ENCODE measurements at regions not wholly inside any gene's neighbourhood (a gene's known extent, or its start where the extent isn't known, plus 50 kb on each side); places are given as distances from the start of the nearest gene placed in this dataset.
A peak's percentile ranks its signal among the peaks of the same experiment; 100 is the strongest.

DNA sequence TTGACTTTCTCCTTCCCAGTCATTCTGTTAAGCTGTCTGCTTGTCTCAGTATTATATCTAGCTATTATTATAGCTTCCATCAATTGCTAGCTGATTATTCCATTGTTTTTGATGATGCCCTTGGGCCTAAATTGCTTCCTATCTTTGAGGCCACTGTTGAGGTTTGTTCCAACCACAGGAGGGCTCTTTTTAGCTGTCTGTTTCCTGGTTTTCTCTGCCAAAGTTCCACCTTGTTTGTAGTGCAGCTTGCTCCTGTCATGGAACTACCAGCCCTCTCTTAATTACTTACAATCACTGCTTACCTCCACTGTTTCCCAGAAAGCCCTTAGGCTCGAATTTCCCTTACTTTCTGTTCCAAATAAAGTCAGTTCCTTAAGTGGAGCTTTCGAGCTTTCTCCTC lies 118.7 kb upstream of the SEC61G start:
- no peaks in the 10 kb centered on the region for H3K4me1 ChIP-seq (ENCODE audit: control insufficient read depth, insufficient read depth, low read length)
- intact Hi-C loops (cut with DNase I), result no loop called here
- 78% methylated on average over 2 of the region's 2 CpGs for WGBS
- H3K27me3 ChIP-seq (ENCODE audit: control insufficient read depth, insufficient read depth), result no peaks in the 10 kb centered on the region
- H3K27ac ChIP-seq (ENCODE audit: low read length), result no peak overlapping the region
- DNase-seq (no peak), ATAC-seq (no peak)
- H3K9me3 ChIP-seq (ENCODE audit: control insufficient read depth, low read length), result no peaks in the 10 kb centered on the region
- H3K4me3 ChIP-seq (ENCODE audit: low read length), result no peak overlapping the region

DNA sequence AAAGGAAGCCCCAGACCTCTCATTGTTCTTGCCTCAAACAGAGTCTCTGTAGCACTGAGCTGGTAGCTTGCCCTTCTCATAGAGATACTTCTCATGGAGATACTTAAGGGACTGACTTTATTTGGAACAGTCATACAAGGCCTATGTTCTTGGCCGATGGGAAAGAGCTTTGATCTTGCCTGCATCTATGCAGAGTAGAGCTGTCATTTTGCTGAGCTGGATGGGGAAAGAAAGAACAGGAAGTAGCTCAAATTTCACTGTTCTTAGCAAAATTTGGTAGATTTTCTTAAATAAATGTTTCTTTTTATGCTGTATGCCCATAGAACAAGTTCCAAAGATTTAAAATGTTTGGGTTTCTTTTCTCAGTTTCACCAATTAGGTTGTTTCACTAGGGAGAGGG lies 119.3 kb upstream of the SEC61G start:
- Histone ChIP-seq H3K27ac (ENCODE audit: low read length) (no peak overlapping the region), H3K4me1 (ENCODE audit: control insufficient read depth, insufficient read depth, low read length) (no peaks in the 10 kb centered on the region), H3K9me3 (ENCODE audit: control insufficient read depth, low read length) (no peaks in the 10 kb centered on the region), H3K27me3 (ENCODE audit: control insufficient read depth, insufficient read depth) (no peaks in the 10 kb centered on the region), H3K4me3 (ENCODE audit: low read length) (no peak overlapping the region)
- intact Hi-C loops (cut with DNase I), result no loop called here
- ATAC-seq, result no peak
- 59% methylated on average over 1 of the region's 1 CpG for WGBS
- no peak for DNase-seq

- no peaks in the 10 kb centered on the region for H3K4me1 ChIP-seq (ENCODE audit: control insufficient read depth, insufficient read depth, low read length)
- intact Hi-C loops (cut with DNase I), result no loop called here
- ATAC-seq (no peak), DNase-seq (no peak)
- H3K27ac ChIP-seq (ENCODE audit: low read length), result no peak overlapping the region
- no peaks in the 10 kb centered on the region for H3K27me3 ChIP-seq (ENCODE audit: control insufficient read depth, insufficient read depth)
- 88% methylated on average over 2 of the region's 2 CpGs for WGBS
- H3K9me3 ChIP-seq (ENCODE audit: control insufficient read depth, low read length), result no peaks in the 10 kb centered on the region
- no peak overlapping the region for H3K4me3 ChIP-seq (ENCODE audit: low read length)
Measured at GRCh38 chr7:54879776-54880175, 120.8 kb upstream of the SEC61G start.

GRCh38 chr7:54880326-54880989 lies 121.4 kb upstream of the SEC61G start:
- H3K27ac ChIP-seq (ENCODE audit: low read length), result no peak overlapping the region
- no peaks in the 10 kb centered on the region for H3K27me3 ChIP-seq (ENCODE audit: control insufficient read depth, insufficient read depth)
- no peak overlapping the region for H3K4me3 ChIP-seq (ENCODE audit: low read length)
- H3K4me1 ChIP-seq (ENCODE audit: control insufficient read depth, insufficient read depth, low read length), result no peaks in the 10 kb centered on the region
- intact Hi-C loops (cut with DNase I), result no loop called here
- ATAC-seq (no peak), DNase-seq (peak in 2 of 3 donors; percentile 57 to 64)
- WGBS, result 72% methylated on average over 11 of the region's 11 CpGs
- no peaks in the 10 kb centered on the region for H3K9me3 ChIP-seq (ENCODE audit: control insufficient read depth, low read length)

DNA sequence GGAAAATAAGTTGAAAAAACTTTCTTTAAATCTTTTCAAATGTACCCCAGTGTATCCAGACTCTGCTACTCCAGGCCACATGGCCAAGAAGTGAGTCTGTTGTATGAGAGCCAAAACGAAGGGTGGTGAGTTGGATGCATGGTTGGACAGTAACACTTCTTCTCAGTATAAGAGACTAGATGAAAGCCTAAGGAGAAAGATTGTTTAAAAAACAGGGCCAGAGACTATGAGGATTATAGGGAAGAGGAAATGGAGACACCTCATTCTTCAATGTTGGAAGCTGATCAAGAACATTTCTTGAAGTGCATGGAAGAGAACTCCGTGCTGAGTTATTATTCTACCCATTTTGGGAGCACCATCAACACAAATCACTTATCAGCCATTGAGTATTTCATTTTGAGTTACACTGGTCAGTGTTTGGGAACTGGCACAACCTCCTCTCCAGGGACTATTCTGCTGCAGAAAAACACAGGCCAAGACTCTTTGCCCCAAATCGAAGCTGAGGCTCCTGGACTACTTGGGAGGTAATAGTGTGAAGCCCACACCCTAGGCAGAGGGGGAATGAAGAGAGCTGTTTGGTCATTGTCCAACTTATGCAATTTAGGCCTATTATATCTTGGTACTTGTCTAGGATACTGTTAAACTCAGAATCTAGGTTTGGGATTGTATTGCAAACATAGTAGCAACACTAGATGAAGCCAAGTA lies 123.0 kb upstream of the SEC61G start:
- peak in 1 of 2 donors; percentile 66 for ATAC-seq
- WGBS, result 54% methylated on average over 3 of the region's 3 CpGs
- intact Hi-C loops (cut with DNase I), result no loop called here

GRCh38 chr7:54882694-54883093 lies 123.7 kb upstream of the SEC61G start:
- intact Hi-C loops (cut with DNase I), result no loop called here
- ATAC-seq (no peak), DNase-seq (no peak)
- no peaks in the 10 kb centered on the region for H3K9me3 ChIP-seq (ENCODE audit: control insufficient read depth, low read length)
- H3K4me1 ChIP-seq (ENCODE audit: control insufficient read depth, insufficient read depth, low read length), result no peaks in the 10 kb centered on the region
- no peak overlapping the region for H3K27ac ChIP-seq (ENCODE audit: low read length)
- 76% methylated on average over 1 of the region's 1 CpG for WGBS
- H3K27me3 ChIP-seq (ENCODE audit: control insufficient read depth, insufficient read depth), result no peaks in the 10 kb centered on the region
- no peak overlapping the region for H3K4me3 ChIP-seq (ENCODE audit: low read length)

More for the DNA sequence above, 123.0 kb upstream of the SEC61G start:
- H3K9me3 ChIP-seq (ENCODE audit: control insufficient read depth, low read length), result no peaks in the 10 kb centered on the region
- H3K4me3 ChIP-seq (ENCODE audit: low read length), result no peak overlapping the region
- H3K27ac ChIP-seq (ENCODE audit: low read length), result no peak overlapping the region
- no peaks in the 10 kb centered on the region for H3K27me3 ChIP-seq (ENCODE audit: control insufficient read depth, insufficient read depth)
- no peaks in the 10 kb centered on the region for H3K4me1 ChIP-seq (ENCODE audit: control insufficient read depth, insufficient read depth, low read length)
- DNase-seq, result no peak

DNA sequence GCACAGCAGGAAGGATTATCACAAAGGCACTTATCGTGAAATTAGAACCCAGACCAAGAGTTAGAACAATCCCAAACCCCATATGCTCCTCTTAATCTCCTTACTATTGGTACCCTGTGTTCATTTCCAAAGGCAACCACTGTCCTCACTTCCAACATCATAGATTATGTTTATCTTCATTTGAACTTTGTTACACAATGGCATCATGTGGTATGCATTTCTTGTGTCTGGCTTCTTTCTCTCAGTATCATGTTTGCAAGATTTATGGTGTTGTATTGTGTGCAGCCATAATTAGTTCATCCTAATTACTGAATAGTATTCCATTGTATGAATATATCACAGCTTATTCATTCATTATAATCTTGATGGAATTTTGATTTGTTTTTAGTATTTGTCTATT lies 124.6 kb upstream of the SEC61G start:
- no peak overlapping the region for H3K27ac ChIP-seq (ENCODE audit: low read length)
- 85% methylated on average over 1 of the region's 1 CpG for WGBS
- no peaks in the 10 kb centered on the region for H3K9me3 ChIP-seq (ENCODE audit: control insufficient read depth, low read length)
- no peak overlapping the region for H3K4me3 ChIP-seq (ENCODE audit: low read length)
- ATAC-seq (no peak), DNase-seq (no peak)
- H3K4me1 ChIP-seq (ENCODE audit: control insufficient read depth, insufficient read depth, low read length), result no peaks in the 10 kb centered on the region
- intact Hi-C loops (cut with DNase I), result no loop called here
- no peaks in the 10 kb centered on the region for H3K27me3 ChIP-seq (ENCODE audit: control insufficient read depth, insufficient read depth)

- no peaks in the 10 kb centered on the region for H3K4me1 ChIP-seq (ENCODE audit: control insufficient read depth, insufficient read depth, low read length)
- H3K9me3 ChIP-seq (ENCODE audit: control insufficient read depth, low read length), result no peaks in the 10 kb centered on the region
- H3K27ac ChIP-seq (ENCODE audit: low read length), result no peak overlapping the region
- H3K4me3 ChIP-seq (ENCODE audit: low read length), result no peak overlapping the region
- WGBS, result 89% methylated on average over 1 of the region's 1 CpG
- ATAC-seq (no peak), DNase-seq (no peak)
- H3K27me3 ChIP-seq (ENCODE audit: control insufficient read depth, insufficient read depth), result no peaks in the 10 kb centered on the region
- intact Hi-C loops (cut with DNase I), result no loop called here
Measured at GRCh38 chr7:54885285-54885684, 126.3 kb upstream of the SEC61G start.

GRCh38 chr7:54888067-54888733 lies 129.2 kb upstream of the SEC61G start:
- no peaks in the 10 kb centered on the region for H3K4me1 ChIP-seq (ENCODE audit: control insufficient read depth, insufficient read depth, low read length)
- H3K4me3 ChIP-seq (ENCODE audit: low read length), result peak overlapping the region; percentile 12
- intact Hi-C loops (cut with DNase I), result no loop called here
- ATAC-seq (peak; percentile 56 to 59), DNase-seq (peak; percentile 35 to 66 (median 60))
- H3K27me3 ChIP-seq (ENCODE audit: control insufficient read depth, insufficient read depth), result no peaks in the 10 kb centered on the region
- 30% methylated on average over 26 of the region's 26 CpGs for WGBS
- H3K9me3 ChIP-seq (ENCODE audit: control insufficient read depth, low read length), result no peaks in the 10 kb centered on the region
- H3K27ac ChIP-seq (ENCODE audit: low read length), result no peak overlapping the region

DNA sequence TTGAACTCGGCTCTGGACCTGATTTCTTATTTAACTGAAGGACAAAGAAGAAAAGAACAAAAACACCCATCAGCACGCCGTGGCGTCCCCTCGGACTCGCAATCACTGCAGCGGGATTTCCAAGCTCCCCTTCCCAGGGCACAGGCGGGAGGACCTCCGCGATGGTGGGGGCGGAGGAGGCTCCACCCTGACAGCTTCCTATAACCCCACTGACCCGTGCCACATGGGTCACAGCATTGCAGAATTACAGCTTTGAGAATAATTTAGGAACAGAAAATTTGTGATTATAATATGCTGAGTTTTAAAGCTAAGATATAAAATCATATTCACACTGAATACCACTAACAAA lies 129.7 kb upstream of the SEC61G start:
- intact Hi-C loops (cut with DNase I), result no loop called here
- DNase-seq (peak in 1 of 3 donors; percentile 53), ATAC-seq (peak in 1 of 2 donors; percentile 50)
- Histone ChIP-seq H3K4me1 (ENCODE audit: control insufficient read depth, insufficient read depth, low read length) (no peaks in the 10 kb centered on the region), H3K9me3 (ENCODE audit: control insufficient read depth, low read length) (no peaks in the 10 kb centered on the region), H3K27ac (ENCODE audit: low read length) (no peak overlapping the region), H3K4me3 (ENCODE audit: low read length) (peak overlapping the region; percentile 12), H3K27me3 (ENCODE audit: control insufficient read depth, insufficient read depth) (no peaks in the 10 kb centered on the region)
- 11% methylated on average over 12 of the region's 12 CpGs for WGBS

- WGBS, result 44% methylated on average over 2 of the region's 2 CpGs
- intact Hi-C loops (cut with DNase I), result no loop called here
- no peak overlapping the region for H3K4me3 ChIP-seq (ENCODE audit: low read length)
- DNase-seq, result no peak
- H3K27ac ChIP-seq (ENCODE audit: low read length), result no peak overlapping the region
- no peaks in the 10 kb centered on the region for H3K4me1 ChIP-seq (ENCODE audit: control insufficient read depth, insufficient read depth, low read length)
- H3K27me3 ChIP-seq (ENCODE audit: control insufficient read depth, insufficient read depth), result no peaks in the 10 kb centered on the region
- no peaks in the 10 kb centered on the region for H3K9me3 ChIP-seq (ENCODE audit: control insufficient read depth, low read length)
- ATAC-seq, result no peak
Measured at GRCh38 chr7:54897891-54898290, 120.9 kb upstream of the EGFR start.
